ENCODE measurements at regions not wholly inside any gene's neighbourhood (a gene's known extent, or its start where the extent isn't known, plus 50 kb on each side); places are given as distances from the start of the nearest gene placed in this dataset.

GRCh38 chr3:22938739-22939138 lies 264.4 kb upstream of the UBE2E2 start:
- Histone ChIP-seq H3K27me3 (ENCODE audit: control insufficient read depth in 2 of 2, insufficient read depth in 2 of 2, low read length in 2 of 2) (no peaks in the 10 kb centered on the region), H4K20me1 (replicated peaks; ENCODE audit: control insufficient read depth, extremely low read depth, insufficient read depth, low read length) (no peaks in the 10 kb centered on the region), H3K36me3 (ENCODE audit: control insufficient read depth in 2 of 2, extremely low read depth in 1 of 2, insufficient read depth in 2 of 2, low read length in 2 of 2) (no peaks in the 10 kb centered on the region), H3K27ac (ENCODE audit: insufficient read depth, low read depth, low read length) (no peak overlapping the region), H2AFZ (ENCODE audit: low read depth, low read length) (no peak overlapping the region), H3K9me1 (replicated peaks; ENCODE audit: control insufficient read depth, extremely low read depth, insufficient read depth, low read length) (no peaks in the 10 kb centered on the region), H3K4me2 (ENCODE audit: insufficient read depth, low read length) (no peak overlapping the region), H3K4me1 (ENCODE audit: control insufficient read depth, extremely low read depth, insufficient read depth, low read length) (no peaks in the 10 kb centered on the region), H3K9ac (replicated peaks; ENCODE audit: extremely low read depth, insufficient read depth, low read length) (no peak overlapping the region), H3K9me3 (replicated peaks; ENCODE audit: control insufficient read depth, insufficient read depth, low read length) (no peaks in the 10 kb centered on the region), H3K4me3 (replicated peaks in 1 of 3; ENCODE audit: insufficient read depth in 1 of 3, low read depth in 1 of 3, low read length in 3 of 3) (no peak overlapping the region), H3K79me2 (ENCODE audit: control insufficient read depth, insufficient read depth, low read length) (no peaks in the 10 kb centered on the region)
- DNase-seq (ENCODE audit: low read depth, low spot score) (no peak), FAIRE-seq (no peak)
- intact Hi-C loops (cut with micrococcal nuclease): no loop called here
- dilution Hi-C loops (cut with MboI; ENCODE audit: extremely low pct_ligation_motif_present, low sequenced_read_pairs): no loop called here
- CTCF ChIA-PET: interaction anchor here (0.9 to 1.0 kb wide), 2 partner anchors 16 to 375 kb away, joined by 3 to 4 read pairs; no protein-coding TSS in a partner anchor
- BruUV-seq (replicated peaks): no TSS peak
- no peak for TF ChIP-seq EZH2 (IDR thresholded peaks at IDR 0.05; ENCODE audit: borderline replicate concordance, low read depth, low read length, severe bottlenecking)
- no peak for TF ChIP-seq MYC (IDR thresholded peaks at IDR 0.05; ENCODE audit: low read depth, low read length)
- TF ChIP-seq, protein P1, sequence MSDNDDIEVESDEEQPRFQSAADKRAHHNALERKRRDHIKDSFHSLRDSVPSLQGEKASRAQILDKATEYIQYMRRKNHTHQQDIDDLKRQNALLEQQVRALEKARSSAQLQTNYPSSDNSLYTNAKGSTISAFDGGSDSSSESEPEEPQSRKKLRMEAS (IDR thresholded peaks at IDR 0.05; ENCODE audit: insufficient read depth, insufficient read length): no peak
- no peak for TF ChIP-seq GATA2 (IDR thresholded peaks at IDR 0.05; ENCODE audit: insufficient read depth, insufficient read length, low read depth, low read length)
- no peak for TF ChIP-seq FOS (IDR thresholded peaks at IDR 0.05; ENCODE audit: borderline replicate concordance, insufficient read depth, low read length)
- POLR2A ChIA-PET: no interaction called here

GRCh38 chr3:22939349-22939748 lies 263.8 kb upstream of the UBE2E2 start:
- Histone ChIP-seq H3K79me2 (ENCODE audit: control insufficient read depth, insufficient read depth, low read length) (no peaks in the 10 kb centered on the region), H3K9ac (replicated peaks; ENCODE audit: extremely low read depth, insufficient read depth, low read length) (no peak overlapping the region), H3K4me1 (ENCODE audit: control insufficient read depth, extremely low read depth, insufficient read depth, low read length) (no peaks in the 10 kb centered on the region), H3K36me3 (ENCODE audit: control insufficient read depth in 2 of 2, extremely low read depth in 1 of 2, insufficient read depth in 2 of 2, low read length in 2 of 2) (no peaks in the 10 kb centered on the region), H3K4me2 (ENCODE audit: insufficient read depth, low read length) (no peak overlapping the region), H2AFZ (ENCODE audit: low read depth, low read length) (no peak overlapping the region), H3K4me3 (replicated peaks in 1 of 3; ENCODE audit: insufficient read depth in 1 of 3, low read depth in 1 of 3, low read length in 3 of 3) (no peak overlapping the region), H3K27ac (ENCODE audit: insufficient read depth, low read depth, low read length) (no peak overlapping the region), H4K20me1 (replicated peaks; ENCODE audit: control insufficient read depth, extremely low read depth, insufficient read depth, low read length) (no peaks in the 10 kb centered on the region), H3K9me1 (replicated peaks; ENCODE audit: control insufficient read depth, extremely low read depth, insufficient read depth, low read length) (no peaks in the 10 kb centered on the region), H3K27me3 (ENCODE audit: control insufficient read depth in 2 of 2, insufficient read depth in 2 of 2, low read length in 2 of 2) (no peaks in the 10 kb centered on the region), H3K9me3 (replicated peaks; ENCODE audit: control insufficient read depth, insufficient read depth, low read length) (no peaks in the 10 kb centered on the region)
- TF ChIP-seq CTCF (IDR thresholded peaks at IDR 0.05; ENCODE audit: extremely low read depth in 1 of 2, insufficient read depth in 1 of 2, low read depth in 1 of 2, low read length in 2 of 2) (no peak), GATA2 (IDR thresholded peaks at IDR 0.05; ENCODE audit: insufficient read depth, insufficient read length, low read depth, low read length) (no peak), MYC (IDR thresholded peaks at IDR 0.05; ENCODE audit: low read depth, low read length) (no peak), EZH2 (IDR thresholded peaks at IDR 0.05; ENCODE audit: borderline replicate concordance, low read depth, low read length, severe bottlenecking) (no peak), JUN (IDR thresholded peaks at IDR 0.05; ENCODE audit: borderline replicate concordance, insufficient read depth, insufficient read length, low read depth) (no peak), FOS (IDR thresholded peaks at IDR 0.05; ENCODE audit: borderline replicate concordance, insufficient read depth, low read length) (no peak), POLR2AphosphoS5 (IDR thresholded peaks at IDR 0.05; ENCODE audit: insufficient read depth, low read depth, low read length) (no peak), POLR2A (IDR thresholded peaks at IDR 0.05; ENCODE audit: low read depth, low read length) (no peak)
- TF ChIP-seq, protein P1 (IDR thresholded peaks at IDR 0.05; ENCODE audit: insufficient read depth, insufficient read length): no peak
- DNase-seq (ENCODE audit: low read depth, low spot score) (no peak), FAIRE-seq (no peak)
- no TSS peak for BruUV-seq (replicated peaks)
- dilution Hi-C loops (cut with MboI; ENCODE audit: extremely low pct_ligation_motif_present, low sequenced_read_pairs) (no loop called here), intact Hi-C loops (cut with micrococcal nuclease) (no loop called here)
- CTCF ChIA-PET: interaction anchor here (0.9 to 1.0 kb wide), 2 partner anchors 17 to 375 kb away, joined by 3 to 4 read pairs; no protein-coding TSS in a partner anchor
- POLR2A ChIA-PET: no interaction called here

Measured in endothelial cell of umbilical vein (primary cell).